Mammary epithelial cell (primary cell): ENCODE measurements at regions not wholly inside any gene's neighbourhood (a gene's known extent, or its start where the extent isn't known, plus 50 kb on each side); places are given as distances from the start of the nearest gene placed in this dataset.

Experiments
- CTCF ChIP-seq, 2 donors: IDR thresholded peaks in 1 of 2; conservative IDR thresholded peaks in 1 of 2; 2 replicates each; pipeline ENCODE4 v1.5.1; 2011 to 2012; ENCODE audit warnings: inconsistent platforms in 2 of 2, low read length in 2 of 2, mild to moderate bottlenecking in 2 of 2, control low read depth in 1 of 2, low read depth in 1 of 2; ENCODE audit not compliant: insufficient read depth in 1 of 2; ENCODE audit errors: extremely low read depth in 1 of 2
- EZH2 ChIP-seq: IDR thresholded peaks from 2 replicates; pipeline ENCODE4 v1.6.1; 2012; ENCODE audit warnings: low read length, inconsistent platforms, borderline replicate concordance

GRCh38 chr11:38423042-38423441 is 1825.0 kb upstream of the RAG2 start:
- no peak for TF ChIP-seq CTCF (conservative IDR thresholded peaks at IDR 0.05 in 1 of 2, IDR thresholded peaks at IDR 0.05 in 1 of 2; ENCODE audit: extremely low read depth in 1 of 2, insufficient read depth in 1 of 2, low read depth in 1 of 2, low read length in 2 of 2)
- TF ChIP-seq EZH2 = no peak
